C1 segment of cervical spinal cord (tissue), 14 donors: ENCODE measurements at regions not wholly inside any gene's neighbourhood (a gene's known extent, or its start where the extent isn't known, plus 50 kb on each side); places are given as distances from the start of the nearest gene placed in this dataset.
"Not testable (repeated sequence)": the region's sequence is repeated elsewhere in the genome, so short reads cannot be mapped to it uniquely, and the experiment has no call there.

Source experiments
- DNase-seq, 14 donors: peaks; one replicate each; lab custom pipeline; 2025; lab: John Stamatoyannopoulos, UW

DNA sequence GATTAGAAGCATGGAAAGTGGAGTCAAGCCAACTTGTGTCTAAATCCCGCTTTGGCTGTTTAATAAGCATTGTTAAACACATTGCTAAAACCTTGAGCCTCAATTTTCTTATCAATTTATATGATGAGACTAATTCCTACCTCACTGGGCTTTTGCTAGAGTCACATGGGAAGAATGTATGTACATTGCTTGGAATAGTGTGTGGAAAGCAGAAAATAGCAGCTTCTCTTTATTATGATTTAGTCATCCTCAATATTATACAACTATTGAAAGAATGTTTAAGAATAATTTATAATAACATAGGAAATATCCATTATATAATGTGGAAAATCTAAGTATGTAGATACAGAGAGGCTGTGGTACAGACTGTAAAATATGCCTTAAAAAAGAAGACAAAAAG is 313.0 kb upstream of the CDYL start:
- no peak for DNase-seq

- peak in 13 of 14 donors; percentile 23 to 90 (median 63) for DNase-seq
These were observed 315.4 kb upstream of the CDYL start for GRCh38 chr6:4460586-4461475.

GRCh38 chr6:4459996-4460395 is 316.2 kb upstream of the CDYL start:
- no peak for DNase-seq

- DNase-seq, result no peak
These were observed 317.2 kb upstream of the CDYL start for GRCh38 chr6:4459032-4459431.

DNA sequence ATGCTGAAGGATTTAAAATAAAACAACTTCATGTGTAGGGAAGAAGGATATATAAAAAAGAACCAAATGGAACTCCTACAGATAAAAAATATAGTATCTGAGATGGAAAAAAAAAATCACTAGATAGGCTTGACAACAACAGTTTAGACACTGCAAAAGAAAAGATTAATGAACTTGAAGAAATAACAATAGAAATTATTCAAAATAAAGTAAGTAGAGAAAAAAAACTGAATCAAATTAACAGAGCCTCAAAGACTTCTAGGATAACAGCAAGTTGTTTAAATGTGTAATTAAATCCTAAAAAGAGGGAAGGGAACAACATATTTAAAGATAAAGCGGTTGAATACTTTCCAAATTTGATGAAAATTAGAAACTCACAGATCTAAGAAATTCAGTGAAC is 316.3 kb upstream of the ECI2 start:
- DNase-seq, result no peak

GRCh38 chr6:4451081-4451480 is 315.7 kb upstream of the ECI2 start:
- no peak for DNase-seq

DNA sequence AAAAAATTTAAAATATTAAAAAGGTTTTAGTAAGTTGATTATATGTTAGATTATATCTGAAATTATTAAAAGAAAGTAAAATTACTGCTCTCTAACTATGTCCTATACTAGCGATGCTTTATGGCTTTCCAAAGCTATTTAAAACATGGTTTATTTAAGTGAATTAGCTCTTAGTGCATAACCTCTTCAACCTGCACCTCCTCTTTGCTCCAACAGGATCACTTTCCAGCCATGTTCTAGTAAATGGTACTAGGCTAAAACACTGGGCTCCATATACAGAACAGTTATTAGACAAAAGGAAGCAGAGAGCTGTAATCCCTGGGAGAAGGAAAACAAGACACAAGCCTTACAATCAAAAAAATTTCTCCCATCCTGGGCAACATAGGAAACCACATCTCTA is 314.9 kb upstream of the ECI2 start:
- DNase-seq, result no peak

DNA sequence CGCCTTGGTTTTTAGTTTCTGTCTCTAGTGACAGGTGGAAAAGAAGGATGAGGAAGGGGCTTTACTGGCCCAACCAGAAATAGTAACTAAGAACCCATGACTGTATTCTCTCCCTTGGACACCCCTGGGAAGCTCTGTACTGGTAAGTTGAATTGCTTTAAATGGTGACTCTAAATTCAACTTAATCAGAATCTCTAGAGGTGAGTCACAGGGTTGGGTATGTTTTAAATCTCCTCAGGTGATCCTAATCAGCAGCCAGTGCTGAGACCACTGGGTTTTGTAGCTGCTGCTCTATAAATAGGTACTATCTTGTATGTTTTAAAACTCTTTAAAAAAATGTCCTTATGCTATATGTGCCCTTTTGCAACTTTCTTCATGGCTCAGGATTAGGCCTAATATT is 314.0 kb upstream of the ECI2 start:
- no peak for DNase-seq

DNA sequence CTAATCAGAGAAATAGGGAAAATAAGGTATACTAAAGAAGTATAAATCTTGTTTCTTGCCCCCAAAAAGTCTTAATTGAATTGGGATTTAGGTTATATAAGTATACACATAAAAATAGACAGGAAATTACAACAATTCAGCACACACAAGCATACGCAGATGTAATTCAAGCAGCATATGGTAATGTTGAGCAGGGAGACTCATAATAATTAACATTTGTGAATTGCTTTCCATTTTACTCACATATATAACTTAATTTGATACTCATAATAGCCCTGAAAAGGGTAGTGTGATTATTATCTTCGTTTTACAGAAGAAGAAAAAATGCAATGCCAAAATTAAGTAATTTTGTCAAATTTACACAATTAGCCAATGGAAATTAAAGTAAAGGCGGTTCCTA is 313.5 kb upstream of the ECI2 start:
- no peak for DNase-seq

DNA sequence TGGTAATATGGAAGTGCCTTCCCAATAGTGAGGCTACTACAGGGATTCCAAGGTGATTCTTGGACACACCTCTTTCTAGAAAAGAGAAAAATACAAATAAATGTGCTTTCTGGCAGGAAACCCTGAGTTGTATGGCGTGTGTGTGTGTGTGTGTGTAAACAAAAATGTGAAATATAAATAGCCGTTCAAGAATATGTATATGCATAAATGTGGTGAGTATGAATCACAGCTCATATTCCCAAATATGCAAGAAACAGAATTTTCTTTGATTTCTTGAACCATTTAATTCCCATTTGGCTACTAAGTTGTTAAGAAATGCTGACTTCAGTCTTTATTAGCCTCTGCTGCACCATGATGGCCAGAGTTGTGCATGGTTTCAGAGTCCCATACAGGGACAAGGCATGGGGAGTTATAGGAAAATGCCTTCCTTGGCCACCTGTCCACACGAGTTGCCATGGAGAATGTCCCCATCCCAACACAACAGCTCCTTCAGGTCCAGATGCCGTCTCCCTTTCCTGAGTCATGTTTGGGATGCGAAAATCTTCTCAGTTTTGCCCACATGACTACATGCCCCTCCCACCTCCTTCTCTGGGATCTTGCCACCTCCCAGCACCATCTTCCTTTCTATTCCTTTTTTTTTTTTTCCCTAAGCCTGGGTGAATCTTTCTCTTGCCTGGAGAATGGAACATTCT is 312.4 kb upstream of the ECI2 start:
- DNase-seq, result no peak

GRCh38 chr6:4446982-4447381 is 311.6 kb upstream of the ECI2 start:
- DNase-seq, result no peak

DNA sequence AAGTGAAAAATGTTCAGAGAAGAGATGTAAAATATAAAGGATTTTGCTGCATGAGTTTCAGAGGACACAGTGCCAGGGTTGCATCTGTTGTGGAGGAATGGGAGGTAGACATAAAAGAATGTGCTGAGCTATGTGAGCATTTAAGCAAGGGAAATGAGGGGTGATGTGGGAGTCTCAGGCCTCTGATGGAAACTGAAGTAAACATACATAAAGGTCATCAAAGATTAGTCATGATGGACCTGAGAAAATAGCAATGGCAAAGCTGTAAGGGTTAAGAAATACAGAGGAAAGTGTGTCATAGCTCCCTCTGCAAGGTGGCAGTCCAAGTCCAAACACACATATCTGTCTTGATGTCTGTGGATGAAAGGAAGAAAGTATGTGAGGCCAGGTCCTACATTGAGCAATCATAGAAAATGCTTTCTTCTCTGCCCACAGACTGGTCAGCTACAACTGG is 306.6 kb upstream of the ECI2 start:
- no peak for DNase-seq

- no peak for DNase-seq
These were observed 303.8 kb upstream of the ECI2 start for GRCh38 chr6:4439159-4439558.

DNA sequence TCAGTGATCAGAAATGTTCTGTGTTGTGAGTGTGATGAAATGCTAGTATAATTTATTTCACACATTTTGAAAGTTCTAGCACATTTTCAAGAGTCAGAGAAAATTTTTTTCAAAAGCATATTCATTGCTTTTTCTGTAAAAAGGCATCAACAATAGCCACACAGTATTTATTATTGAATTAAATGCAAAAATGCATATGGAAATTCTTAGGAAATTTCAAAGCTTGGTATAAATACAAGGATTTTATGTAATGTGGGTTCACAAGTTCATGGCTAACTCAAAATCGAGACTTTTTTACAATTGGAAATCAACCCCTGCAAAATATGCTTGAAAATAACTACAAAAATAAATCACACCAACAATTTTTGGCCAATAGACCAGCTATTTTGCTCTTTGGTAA is 302.0 kb upstream of the ECI2 start:
- DNase-seq, result no peak

DNA sequence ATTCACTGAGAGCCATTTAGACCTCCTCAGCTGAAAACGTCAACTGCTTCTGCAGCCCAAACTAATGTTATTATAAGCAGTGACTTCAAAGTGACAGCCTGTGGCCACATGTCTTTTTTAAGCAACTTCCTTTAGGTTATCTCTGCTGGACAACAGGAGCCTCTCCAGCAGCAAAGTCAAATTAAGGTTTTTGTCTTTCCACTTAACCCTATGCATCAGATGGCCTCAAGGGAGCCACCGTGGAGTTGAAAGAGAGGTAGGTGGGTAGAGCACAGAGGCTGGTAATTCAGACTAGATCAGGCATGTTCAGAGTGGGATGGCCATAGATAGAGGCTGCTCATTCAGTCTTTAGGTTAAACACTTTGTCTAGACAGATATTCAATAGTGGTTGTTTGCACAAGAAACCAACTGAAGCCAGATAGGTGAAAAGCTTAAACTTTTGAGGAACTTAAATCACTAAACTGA is 300.6 kb upstream of the ECI2 start:
- DNase-seq, result no peak

GRCh38 chr6:4434655-4435054 is 299.3 kb upstream of the ECI2 start:
- no peak for DNase-seq

- DNase-seq, result no peak
These were observed 297.8 kb upstream of the ECI2 start for GRCh38 chr6:4433199-4433598.

DNA sequence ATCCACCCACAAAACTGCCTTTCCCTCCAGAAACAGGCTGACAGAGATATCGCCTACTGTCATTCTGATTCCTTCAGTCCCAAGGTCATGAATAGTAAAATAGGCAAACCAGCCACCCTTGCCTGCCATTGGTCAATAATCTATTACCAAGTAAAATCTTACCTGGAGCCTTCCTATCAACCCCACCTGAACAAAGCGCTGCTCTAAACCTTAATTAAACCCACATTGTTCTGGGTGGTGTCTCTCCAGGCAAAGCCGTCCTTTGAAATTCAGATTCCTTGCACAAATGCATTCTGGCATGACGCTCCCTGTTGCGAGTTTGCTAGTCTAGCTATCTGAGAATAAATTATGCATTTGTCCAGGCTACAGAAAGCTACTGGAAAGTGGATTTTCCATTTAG is 291.6 kb upstream of the ECI2 start:
- DNase-seq, result no peak

- no peak for DNase-seq
These were observed 286.5 kb upstream of the ECI2 start for GRCh38 chr6:4421837-4422236.

GRCh38 chr6:4420160-4420865 is 284.9 kb upstream of the ECI2 start:
- DNase-seq, result no peak

DNA sequence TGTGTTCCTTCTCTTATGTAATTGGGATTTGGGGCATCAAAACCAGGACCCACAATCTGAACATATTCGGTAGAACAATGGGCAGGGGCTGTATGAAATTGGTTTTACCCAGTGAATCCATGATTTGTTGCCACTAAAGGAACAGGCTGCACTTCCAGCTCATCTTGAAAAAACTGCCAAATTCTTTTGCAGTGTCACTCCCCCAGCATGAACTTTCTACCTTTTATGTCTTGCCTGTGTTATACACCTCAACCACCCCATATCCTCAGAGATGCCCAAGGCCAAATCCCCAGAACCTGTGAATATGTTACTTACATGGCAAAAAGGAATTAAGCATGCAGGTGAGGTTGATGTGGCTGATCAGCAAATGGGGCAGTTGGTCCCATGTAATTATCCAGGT is 280.2 kb upstream of the ECI2 start:
- no peak for DNase-seq

GRCh38 chr6:4414078-4414477 is 278.7 kb upstream of the ECI2 start:
- DNase-seq, result not testable (repeated sequence)
